Activated CD4-positive, alpha-beta T cell treated with anti-CD3 and anti-CD28 coated beads for 48 hours (primary cell): ENCODE measurements at regions not wholly inside any gene's neighbourhood (a gene's known extent, or its start where the extent isn't known, plus 50 kb on each side); places are given as distances from the start of the nearest gene placed in this dataset.
"Not testable (repeated sequence)": the region's sequence is repeated elsewhere in the genome, so short reads cannot be mapped to it uniquely, and the experiment has no call there.

Experiments
- DNase-seq: peaks from one replicate; pipeline ENCODE4 v3.0.0-alpha.2; 2020

GRCh38 chr4:71081192-71081591 lies 87.7 kb downstream of the DCK start:
- no peak for DNase-seq

GRCh38 chr4:71093745-71094144 lies 100.3 kb downstream of the DCK start:
- no peak for DNase-seq

- DNase-seq = no peak
Observed at GRCh38 chr4:71094201-71094600, 100.8 kb downstream of the DCK start.

- no peak for DNase-seq
Observed at GRCh38 chr4:71095141-71095540, 101.7 kb downstream of the DCK start.

GRCh38 chr4:71095545-71095944 lies 102.1 kb downstream of the DCK start:
- DNase-seq = no peak

GRCh38 chr4:71107726-71108125 lies 114.3 kb downstream of the DCK start:
- no peak for DNase-seq

GRCh38 chr4:71110499-71110898 lies 117.0 kb downstream of the DCK start:
- no peak for DNase-seq

- DNase-seq = not testable (repeated sequence)
Observed at GRCh38 chr4:71111133-71111532, 117.7 kb downstream of the DCK start.

GRCh38 chr4:71113294-71113693 lies 119.8 kb downstream of the DCK start:
- DNase-seq = no peak

GRCh38 chr4:71120831-71121524 lies 127.5 kb downstream of the DCK start:
- no peak for DNase-seq

GRCh38 chr4:71123951-71124350 lies 130.5 kb downstream of the DCK start:
- DNase-seq = no peak

GRCh38 chr4:71125137-71125536 lies 131.7 kb downstream of the DCK start:
- DNase-seq = no peak

- DNase-seq = no peak
Observed at GRCh38 chr4:71126719-71127118, 133.3 kb downstream of the DCK start.

- no peak for DNase-seq
Observed at GRCh38 chr4:71130827-71131603, 137.6 kb downstream of the DCK start.

- DNase-seq = no peak
Observed at GRCh38 chr4:71132486-71132885, 139.0 kb downstream of the DCK start.

- DNase-seq = no peak
Observed at GRCh38 chr4:71133491-71133890, 140.0 kb downstream of the DCK start.

- no peak for DNase-seq
Observed at GRCh38 chr4:71136071-71136470, 142.6 kb downstream of the DCK start.

- no peak for DNase-seq
Observed at GRCh38 chr4:71138007-71138615, 144.7 kb downstream of the DCK start.

- no peak for DNase-seq
Observed at GRCh38 chr4:71140563-71140962, 147.1 kb downstream of the DCK start.

GRCh38 chr4:71141125-71141524 lies 147.7 kb downstream of the DCK start:
- no peak for DNase-seq

GRCh38 chr4:71147261-71147660 lies 153.8 kb downstream of the DCK start:
- DNase-seq = no peak

GRCh38 chr4:71148545-71148944 lies 155.1 kb downstream of the DCK start:
- DNase-seq = no peak

GRCh38 chr4:71151054-71151453 lies 157.6 kb downstream of the DCK start:
- no peak for DNase-seq

- DNase-seq = no peak
Observed at GRCh38 chr4:71156616-71157015, 163.2 kb downstream of the DCK start.
